ENCODE measurements at regions not wholly inside any gene's neighbourhood (a gene's known extent, or its start where the extent isn't known, plus 50 kb on each side); places are given as distances from the start of the nearest gene placed in this dataset.

DNA sequence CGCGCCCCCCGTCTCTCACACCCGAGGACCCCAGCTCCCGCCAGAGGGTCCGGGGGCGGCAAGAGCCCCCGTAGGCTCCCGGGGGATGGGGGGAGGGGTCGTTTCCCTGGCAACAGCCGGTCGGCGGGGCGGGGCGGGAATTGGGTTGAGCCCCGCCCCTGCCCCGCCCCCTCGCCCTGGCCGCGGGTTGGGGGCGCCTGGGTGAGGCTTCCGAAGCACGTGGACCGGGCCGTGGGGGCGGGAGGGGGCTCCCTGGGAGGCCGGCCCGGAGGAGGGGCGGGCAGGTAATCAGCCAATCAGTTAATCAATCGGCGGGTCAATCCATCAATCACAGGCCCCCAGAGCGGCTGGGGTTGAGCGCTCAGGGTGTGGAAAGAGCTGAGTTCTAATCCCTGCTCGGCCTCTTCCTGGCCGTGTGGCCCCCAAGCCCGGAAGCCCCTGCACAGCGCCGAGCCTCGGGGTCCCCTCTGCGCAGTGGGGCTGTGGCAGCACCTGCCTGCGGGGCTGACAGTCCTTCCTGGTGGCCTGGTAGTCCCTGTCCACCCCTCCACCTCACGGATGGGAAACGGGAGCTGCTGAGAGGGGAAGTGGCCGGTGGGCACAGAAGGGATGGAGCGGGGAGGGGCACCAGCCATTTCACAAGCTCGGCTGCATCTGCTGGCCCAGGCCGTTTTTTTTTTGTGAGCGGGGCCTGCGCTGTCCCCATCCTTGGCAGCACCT is 174.2 kb upstream of the IER5L start:
- DNase-seq: no peak

DNA sequence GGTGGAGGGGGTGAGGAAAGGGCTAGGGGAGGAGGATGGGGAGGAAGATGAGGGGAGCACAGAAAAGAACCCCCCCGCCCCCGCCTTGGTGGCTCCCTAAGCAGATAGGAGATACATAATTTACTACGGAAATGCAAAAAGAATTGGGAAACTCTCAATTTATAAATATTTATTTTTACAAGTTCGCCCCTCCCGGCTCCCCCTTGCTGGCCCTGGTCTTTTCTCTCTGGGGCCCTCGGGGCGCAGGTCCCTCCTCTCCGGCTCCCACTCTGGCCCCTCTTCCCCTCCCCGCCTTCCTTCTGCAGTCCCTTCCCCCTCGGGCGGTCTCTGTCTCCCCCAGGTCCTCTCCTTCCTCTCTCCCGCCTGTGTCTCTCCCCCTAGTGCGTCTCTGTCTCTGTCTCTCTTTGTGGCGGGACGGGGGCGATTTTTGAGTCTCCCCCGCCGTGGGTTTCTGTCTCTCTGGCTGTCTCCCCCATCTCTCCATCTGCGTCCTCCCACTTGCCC is 173.6 kb upstream of the IER5L start:
- no peak for DNase-seq

DNA sequence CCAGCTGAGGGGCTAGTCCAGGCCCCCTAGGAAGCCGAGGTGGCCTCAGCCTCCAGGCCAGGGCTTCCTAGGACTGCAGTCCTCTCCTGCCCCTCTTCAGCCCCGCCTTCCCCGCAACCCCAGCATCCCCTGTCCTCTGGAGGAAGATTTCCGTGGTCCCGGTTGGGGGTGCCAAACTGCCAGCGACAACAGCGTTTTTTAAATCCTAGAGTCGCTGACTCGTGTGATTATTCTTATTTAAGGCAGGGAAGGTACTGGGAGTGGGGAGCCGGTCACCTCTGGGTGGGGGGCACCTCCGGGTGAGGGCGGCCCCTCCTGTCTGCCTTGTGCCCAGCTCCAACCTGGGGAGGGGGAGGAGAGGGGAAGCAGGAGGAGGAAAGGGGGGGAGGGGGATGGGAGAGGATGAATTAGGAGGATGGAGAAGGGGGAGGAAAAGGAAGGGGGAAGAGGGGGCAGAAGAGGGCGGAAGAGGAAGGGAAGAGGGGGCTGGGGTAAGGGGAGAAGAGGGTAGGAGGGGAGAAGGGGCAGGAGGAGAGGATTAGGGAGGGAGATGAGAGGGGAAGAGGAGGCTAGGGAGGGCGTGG is 173.1 kb upstream of the IER5L start:
- DNase-seq: no peak

DNA sequence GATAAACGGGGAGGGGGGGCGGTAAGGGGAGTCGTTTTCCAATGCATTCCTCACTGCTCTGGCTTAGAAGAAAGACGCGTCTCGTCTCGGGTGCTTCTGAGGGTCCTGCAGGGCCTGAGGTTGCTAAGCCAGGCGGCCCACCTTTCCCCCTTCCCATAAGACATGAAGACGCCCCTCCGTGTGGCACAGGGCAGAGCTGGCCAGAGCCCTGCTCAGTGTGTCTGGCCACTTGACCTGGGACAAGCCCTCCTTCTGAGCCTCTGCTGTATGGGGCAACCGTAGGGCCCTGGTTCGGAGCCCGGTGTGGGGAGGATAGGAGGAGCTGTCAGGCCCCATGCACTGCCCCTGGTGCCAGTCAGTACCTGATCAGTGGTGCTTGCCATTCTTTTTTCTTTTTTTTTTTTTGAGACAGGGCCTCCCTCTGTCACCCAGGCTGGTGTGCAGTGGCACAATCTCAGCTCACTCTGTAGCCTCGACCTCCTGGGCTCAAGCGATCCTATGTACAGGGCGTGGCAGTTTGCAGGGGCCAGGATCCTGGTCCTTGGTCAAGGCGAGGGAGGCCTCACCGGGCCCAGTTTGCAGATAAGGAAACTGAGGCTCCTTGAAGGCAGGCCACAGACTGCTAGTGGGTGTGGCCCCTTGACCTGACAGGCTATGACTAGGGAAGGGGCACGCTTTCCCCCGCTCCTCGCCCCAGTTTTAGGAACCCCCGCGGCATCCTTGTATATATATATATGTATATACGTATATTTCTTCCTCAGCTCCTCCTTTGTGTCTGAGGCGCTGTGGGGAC is 172.3 kb upstream of the IER5L start:
- DNase-seq: no peak

DNA sequence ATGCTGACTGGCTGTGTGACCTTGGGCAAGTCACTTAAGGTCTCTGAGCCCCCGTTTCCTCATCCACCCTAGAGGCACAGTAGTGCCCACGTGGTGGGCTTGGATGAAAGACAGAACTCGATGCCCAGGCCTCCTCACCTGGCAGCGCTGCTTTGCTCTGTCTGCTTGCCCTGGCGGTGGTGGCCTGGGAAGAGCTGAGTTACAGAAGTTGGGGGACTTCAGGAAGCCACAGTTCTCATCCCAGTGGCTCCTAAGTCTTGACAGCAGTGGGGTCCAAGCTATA is 171.5 kb upstream of the IER5L start:
- no peak for DNase-seq

DNA sequence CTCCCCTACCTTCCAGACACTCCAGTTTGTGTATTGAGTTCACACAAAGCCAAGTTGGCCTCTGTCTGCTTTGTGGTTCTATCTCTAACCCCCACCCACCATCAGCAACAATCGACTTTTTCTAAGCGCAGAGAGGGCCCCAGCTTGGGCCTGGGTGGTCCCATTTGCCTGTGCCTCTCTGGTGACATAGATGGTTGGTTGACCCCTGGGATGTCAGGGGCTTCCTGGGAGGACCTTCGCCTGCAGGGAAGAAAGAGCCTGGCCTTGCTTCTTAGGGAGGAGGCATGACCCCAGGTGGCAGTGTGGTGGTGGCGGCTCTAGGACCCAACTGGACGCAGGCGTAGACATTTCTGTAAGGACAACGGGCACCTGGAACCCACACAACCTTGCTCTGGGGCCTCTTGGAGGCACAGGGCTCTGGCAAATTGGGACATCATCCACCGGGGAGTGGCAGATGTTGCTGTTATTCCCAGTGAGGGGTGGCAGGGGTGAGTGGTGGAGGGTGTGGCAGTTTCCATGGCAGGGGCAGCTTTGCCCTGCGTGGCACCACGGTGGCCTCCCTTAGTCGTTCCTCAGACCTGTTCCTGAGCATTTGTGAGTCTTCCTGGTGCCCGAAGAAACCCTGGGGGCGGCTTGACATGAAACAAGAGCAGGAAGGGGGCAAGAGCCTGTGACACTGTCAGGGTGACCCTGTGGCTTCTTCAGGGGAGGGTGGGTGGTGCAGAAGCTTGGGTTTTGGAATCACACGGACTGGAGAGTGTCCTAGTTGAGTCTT is 171.0 kb upstream of the IER5L start:
- DNase-seq: no peak

DNA sequence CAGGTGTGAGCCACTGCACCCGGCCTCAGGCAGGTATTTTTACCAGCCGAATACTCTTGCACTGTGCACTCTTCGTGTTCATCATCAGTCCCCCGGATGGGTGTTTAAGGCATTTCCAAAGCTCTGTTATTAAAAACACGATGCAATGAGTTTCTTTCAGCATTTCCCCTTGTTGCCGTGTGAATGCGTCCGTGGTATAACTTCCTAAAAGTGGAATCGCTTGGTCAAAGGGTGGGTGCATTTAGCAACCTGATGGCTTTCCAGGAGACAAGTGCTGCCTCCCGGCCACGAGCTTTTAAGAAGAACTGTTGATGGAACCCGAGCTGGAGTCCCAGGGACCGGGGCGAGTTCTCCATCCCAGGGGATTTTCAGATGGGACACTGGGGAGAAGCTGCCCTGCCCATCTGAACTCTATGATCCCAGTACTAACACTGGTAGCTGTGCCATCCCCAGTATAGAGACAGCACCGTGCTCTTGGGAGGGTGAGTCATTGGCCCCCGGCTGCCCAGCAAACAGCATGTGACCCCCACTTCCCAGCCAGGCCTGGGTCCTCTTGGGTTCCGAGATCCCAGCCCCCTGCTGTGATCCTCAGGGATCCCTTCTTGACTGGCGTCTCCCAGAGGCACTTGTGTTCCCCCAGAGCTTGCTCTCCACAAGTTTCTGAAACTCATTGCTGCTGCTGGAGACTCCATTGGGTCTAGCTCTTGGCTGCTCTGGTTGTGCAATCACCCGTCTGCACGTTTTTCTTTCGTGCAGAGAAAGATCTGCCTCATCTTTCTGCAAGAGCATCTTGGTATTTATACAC is 169.5 kb upstream of the IER5L start:
- no peak for DNase-seq

DNA sequence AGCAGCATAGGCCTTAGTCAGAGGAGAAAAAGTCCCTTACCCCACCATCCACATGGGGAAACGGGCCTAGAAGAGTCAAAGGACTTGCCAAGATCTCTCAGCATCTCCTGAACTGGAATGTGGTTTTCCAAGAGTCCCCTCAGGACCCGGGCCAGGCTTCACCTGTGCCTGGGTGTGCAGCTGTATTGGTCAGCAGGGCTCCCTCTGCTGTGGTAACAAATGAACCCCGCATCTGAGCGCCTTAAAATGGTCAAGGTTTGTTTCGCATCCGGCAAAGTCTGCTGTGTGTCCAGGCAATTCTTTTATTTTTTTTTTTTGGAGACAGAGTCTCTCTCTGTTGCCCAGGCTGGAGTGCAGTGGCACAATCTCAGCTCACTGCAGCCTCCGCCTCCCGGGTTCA is 168.0 kb upstream of the IER5L start:
- no peak for DNase-seq

DNA sequence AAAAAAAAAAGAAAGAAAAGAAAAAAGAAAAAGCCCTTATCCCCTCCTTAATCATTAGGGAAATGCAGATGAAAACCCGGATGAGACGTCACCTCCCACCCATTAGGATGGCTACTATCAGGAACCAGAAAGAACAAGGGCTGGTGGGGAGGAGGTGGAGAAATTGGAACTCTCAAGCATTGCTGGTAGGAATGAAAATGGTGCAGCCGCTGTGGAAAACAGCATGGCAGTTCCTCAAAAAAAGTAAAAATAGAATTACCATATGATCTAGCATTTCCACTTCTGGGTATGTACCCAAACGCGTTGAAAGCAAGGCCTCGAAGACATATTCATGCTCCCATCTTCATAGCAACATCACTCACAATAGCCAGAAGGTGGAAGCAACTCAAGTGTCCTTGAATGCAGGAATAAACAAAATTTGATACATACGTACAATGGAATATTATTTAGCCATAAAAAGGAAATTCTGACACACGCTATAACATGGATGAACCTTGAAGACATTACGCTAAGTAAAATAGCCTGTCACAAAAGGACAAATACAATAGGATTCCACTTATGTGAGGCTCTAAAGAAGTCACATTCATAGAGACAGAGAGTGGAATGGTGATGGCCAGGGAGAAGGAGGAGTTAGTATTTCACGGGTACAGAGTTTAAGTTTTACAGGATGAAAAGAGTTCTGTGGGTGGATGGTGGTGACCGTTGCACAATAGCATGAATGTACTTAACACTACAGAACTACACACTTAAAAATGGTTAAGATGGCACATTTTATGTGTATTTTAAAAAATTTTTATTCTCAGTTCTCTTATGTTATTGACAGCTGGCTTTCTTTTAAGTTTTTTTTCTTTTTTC is 166.8 kb upstream of the IER5L start:
- no peak for DNase-seq

DNA sequence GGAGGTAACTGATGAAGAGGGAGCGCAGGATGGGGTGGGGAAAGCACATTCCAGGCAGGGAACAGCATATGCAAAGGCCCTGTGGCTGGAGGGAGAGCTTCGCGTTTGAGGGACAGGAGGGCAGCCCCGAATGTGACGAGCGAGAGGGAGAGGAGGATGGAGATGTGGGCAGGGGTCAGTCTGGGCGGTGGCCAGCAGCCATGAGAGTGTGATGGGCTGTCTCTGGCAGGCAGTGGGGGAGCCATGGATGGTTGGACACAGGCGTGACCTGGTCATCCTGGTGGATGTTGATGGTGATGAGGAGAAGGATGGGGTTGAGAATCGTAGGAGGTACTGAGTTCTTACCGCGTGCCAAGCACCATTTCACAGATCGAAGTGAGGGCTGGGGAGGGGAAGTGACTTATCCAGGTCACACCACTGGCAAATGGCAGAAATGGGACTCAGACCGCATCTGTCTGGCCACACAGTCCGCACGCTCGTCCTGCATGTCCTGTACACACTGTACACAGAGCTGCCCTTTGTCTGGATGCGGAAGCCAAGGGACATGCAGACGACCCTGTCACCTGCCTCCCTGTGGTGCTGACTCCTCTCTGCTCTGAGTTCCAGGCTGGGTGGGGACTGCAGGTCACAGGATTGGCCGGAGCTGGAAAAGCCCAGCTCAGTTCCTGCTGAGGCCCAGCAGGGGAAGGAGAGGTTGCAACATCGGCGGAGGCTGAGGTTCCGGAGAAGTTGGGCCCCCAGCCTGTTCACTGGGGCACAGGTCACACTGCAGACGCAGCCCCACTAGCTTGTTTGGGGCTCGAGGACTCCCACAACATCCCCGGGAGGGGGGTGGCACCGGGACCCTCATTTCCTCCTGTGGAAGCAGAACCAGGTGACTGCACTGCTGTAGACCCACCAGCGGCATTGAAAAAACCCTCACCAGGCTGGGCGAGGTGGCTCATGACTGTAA is 165.6 kb upstream of the IER5L start:
- DNase-seq: no peak

DNA sequence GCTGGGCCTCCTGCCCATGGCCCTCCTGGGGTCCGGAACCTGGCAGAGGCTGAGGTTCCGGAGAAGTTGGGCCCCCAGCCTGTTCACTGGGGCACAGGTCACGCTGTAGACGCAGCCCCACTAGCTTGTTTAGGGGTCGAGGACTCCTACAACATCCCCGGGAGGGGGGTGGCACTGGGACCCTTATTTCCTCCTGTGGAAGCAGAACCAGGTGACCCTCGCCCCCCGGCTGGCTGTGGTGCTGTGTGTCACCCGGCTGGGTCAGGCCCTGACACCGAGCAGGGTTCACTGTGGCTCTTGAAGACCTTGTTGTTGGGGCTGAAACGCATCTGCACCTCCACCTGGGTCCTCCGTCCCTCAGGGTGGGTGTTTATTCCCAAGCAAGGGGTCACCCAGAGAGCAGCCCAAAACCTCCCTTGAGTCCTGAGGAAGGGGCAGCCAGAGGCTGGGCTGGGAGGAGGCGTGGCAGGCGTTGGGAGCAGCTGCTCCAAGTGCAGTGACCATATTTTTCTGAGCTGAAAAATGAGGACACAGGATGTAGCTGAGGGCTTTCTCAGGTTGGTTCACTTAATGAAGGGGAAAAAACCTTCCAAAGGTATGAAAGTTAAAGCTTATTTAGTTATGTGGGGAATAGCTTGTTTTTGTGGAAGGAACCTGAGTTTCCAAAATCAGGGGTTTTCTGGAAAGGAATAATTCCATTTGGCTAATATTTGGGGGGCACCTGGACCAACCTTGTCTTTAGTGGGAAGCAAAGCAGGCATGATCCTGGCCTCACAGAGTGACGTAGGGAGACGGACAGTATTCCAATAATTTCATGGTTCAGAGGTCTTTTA is 164.7 kb upstream of the IER5L start:
- no peak for DNase-seq

DNA sequence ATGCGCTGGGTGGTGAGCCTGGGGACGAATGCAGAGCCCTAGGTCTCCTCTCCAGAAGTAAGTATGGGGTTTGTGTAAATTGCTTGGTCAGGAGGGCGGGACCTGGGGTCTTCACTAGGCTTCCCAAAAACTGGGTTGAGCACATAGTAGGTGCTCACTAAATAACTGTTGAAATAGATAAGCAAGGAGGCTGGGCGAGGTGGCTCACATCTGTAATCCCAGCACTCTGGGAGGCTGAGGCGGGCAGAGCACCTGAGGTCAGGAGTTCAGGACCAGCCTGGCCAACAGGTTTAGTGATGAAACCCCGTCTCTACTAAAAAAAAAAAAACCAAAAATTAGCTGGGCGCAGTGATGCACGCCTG is 163.9 kb upstream of the IER5L start:
- DNase-seq: no peak

DNA sequence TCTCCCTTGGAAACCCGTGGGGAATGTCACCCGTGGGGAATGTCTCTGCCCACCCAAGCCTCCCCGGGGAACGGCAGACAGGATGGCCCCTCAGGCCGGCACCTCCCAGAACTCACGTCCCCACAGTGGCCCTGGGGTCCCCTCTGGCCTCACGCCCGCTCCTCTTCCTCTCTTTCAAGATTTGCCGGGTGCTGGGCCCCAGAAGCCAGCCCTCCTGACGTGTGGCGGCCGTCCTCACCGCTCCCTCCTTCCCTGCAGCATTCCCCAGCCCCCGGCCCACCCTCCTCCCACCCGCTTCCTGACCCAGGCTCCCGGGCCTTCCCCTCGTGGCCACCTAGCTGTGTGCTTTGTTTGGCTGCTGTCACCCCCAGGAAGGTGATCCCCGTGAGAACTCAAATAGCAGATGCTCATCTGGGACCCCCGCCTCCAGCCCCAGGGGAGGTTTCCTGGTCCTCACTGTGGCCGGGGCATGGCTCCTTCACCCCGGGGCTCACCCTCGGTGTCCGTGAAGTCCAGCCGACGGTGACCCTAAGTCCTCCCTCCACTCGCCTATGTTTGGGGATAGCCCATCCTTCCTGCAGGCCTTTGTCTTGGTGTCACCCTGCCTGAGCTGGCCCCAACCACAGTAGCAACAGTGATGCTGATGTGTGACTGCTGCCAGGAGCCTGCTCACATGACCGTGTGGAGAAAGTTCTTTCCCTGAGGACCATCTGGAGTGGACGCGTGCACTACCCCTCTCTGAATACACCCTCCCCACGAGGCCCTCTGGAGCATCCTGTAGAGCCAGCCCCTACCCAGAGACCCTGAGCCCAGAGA is 163.3 kb upstream of the IER5L start:
- DNase-seq: no peak

DNA sequence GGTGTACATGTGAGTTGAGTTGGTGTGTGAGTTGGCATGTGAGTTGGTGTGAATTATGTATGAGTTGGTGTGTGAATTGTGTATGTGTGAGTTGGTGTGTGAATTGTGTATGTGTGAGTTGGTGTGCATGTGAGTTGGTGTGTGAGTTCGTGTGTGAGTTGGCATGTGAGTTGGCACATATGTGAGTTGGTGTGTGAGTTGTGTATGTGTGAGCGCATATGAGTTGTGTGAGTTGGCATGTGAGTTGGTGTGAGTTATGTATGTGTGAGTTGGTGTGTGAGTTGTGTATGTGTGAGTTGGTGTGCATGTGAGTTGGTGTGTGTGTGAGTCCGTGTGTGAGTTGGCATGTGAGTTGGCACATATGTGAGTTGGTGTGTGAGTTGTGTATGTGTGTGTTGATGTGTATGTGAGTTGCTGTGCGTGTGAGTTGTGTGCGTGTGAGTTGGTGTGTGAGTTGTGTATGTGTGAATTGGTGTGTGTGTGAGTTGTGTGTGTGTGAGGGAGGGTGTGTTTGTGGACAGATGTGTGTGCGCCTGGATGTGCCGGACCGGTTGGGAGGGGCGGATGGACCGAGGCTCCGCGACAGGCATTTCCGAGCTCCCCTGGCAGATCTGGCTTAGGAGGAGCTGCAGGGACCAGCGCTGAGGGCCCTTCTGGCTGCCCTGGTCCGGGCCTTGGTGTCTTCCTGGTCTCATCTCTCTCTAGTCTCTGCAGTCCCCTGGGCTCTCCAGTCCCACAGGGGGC is 162.5 kb upstream of the IER5L start:
- DNase-seq: no peak

DNA sequence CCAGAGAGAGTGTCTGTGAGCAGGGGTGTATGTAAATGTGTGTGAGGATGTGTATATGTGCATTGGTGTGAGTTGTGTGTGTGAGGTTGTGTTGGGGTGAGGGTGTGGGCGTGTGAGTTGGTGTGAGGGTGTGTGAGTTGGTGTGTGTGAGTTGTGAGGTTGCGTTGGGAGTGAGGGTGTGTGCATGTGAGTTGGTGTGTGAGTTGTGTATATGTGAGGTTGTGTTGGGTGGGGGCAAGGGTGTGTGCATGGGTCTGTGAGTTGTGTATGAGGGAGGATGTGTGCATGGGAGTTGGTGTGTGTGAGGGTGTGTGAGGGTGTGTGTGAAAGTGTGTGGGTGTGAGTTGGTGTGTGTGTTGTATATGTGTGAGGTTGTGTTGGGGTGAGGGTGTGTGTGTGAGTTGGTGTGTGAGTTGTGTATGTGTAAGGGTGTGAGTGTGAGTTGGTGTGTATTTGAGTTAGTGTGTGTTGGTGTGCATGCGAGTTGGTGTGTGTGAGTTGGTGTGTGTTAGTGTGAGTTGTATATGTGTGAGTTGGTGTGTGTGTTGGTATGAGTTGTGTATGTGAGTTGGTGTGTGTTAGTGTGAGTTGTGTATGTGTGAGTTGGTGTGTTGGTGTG is 161.6 kb upstream of the IER5L start:
- DNase-seq: no peak

DNA sequence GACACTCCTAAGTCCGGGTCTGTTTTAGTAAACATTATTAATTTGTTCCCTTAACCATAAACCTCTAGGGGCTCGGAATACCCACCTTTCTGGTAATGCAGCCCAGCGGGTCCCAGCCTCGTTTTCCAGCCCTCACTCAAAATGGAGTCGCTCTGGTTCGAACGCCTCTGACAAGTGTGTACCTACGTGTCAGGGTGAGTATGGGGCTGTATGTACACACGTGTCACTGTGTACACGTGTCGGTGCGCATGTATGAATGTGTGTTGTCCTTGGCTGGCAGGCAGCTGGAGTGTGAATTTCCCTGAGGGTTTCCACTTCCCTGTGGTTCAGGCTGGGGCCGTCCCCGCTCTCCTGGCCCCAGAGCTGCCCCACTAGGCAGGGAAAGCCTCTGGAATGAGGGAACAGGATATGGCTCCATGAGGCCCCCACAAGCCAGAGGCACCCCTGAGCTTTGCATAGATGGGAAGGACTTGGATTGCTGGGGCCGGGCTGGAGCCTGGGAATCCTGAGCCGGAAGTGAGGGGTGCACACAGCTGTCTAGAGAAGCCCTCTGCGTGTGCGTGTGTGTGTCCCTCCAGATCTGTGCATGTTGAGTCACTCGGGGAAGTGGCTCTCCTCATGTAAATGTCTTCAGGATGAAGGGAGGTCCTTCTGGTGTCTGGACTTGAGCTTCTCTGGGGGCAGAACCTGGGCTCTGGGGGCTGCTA is 160.8 kb upstream of the IER5L start:
- DNase-seq: no peak

All from NCI-H345 (cell line).